ENCODE measurements at regions not wholly inside any gene's neighbourhood (a gene's known extent, or its start where the extent isn't known, plus 50 kb on each side); places are given as distances from the start of the nearest gene placed in this dataset.
"Not testable (repeated sequence)": the region's sequence is repeated elsewhere in the genome, so short reads cannot be mapped to it uniquely, and the experiment has no call there.

GRCh38 chr15:35937380-35937779, 391.4 kb upstream of the DPH6 start:
- DNase-seq: no peak

DNA sequence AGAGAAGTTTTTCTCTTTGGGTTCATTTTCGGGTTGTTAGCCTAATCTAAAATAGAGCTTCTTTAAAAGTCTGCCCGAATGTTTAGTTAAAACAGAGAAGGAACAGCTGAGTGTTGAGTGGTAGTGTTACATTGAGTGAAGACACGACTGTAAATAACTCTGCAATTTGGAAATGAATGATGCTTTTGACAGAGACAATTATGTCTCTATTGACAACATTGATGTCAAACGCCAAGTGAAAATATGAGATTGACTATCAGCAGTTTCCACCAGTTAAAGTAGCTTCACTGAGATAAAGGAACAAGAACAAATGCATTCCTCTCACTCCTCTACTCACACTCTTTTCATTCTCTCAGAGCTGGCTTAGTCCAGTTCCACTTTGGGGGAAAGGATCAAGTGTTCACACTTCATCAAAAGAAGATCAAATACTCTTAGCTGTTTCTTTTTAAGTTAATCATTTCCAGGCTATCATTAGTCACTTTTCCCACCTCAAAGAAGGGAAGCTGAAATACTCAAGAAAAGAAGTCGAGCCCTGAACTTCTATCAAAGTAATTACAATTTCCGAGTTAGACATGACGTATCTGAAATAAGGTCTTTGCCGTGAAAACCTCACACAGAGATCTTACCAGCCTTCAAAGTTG, 399.1 kb upstream of the DPH6 start:
- no peak for DNase-seq

DNA sequence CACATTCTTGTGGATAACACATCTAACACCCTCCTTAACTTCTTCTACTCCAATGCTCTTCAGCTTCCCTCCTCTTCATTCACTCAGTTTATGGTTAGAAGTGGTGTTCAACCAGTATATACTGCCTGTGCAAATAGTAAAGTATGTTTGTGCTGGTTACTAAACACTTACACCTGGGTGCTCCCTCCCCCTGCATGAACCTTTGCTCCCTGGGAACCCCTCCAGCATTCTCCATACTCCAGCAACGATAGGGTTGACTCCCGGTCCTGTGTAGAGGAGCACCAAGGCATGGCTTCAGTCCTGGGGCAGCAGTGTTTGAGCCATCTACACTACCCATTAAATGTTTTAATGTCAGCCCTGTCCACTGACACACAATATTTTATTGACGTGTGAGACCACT, 407.5 kb upstream of the DPH6 start:
- no peak for DNase-seq

DNA sequence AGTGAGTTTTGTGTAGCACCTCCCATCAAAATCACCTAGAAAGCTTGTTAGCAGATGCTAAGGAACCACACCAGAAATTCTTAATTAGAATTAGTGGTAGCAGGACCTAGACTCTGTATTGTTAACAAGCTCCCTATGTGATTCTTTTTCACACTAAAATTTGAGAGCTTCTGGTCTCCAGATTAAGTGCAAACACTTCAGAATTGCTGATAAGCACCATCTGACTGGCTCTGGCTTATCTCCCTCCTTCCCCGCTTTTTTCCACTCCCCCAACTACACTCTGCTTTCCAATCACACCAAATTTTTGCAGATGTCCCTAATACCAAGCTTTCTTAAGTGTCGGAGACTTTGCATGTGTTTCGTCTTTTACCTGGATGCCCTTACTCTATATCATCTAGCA, 410.1 kb upstream of the DPH6 start:
- DNase-seq: no peak

- DNase-seq: no peak
Observed at GRCh38 chr15:35958021-35958420, 412.1 kb upstream of the DPH6 start.

GRCh38 chr15:35958975-35959374, 413.0 kb upstream of the DPH6 start:
- DNase-seq: no peak

DNA sequence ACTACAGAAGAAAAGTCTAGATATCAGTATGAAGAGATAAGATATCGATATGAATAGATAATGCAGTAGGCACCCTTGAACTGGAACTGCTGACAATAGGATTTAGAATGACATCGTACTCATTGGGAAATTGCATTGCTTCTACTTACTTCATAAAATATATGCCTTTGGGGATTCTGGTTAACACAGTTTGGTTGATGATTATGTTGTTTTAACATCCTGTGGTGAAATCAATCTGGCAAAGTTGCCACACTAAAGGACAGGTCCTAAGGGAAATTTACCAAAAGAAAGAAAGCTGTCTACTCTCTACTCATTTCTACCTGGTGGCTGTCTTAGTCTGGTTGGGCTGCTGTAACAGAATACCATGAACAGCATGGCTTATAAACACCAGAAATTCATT, 417.4 kb upstream of the DPH6 start:
- no peak for DNase-seq

DNA sequence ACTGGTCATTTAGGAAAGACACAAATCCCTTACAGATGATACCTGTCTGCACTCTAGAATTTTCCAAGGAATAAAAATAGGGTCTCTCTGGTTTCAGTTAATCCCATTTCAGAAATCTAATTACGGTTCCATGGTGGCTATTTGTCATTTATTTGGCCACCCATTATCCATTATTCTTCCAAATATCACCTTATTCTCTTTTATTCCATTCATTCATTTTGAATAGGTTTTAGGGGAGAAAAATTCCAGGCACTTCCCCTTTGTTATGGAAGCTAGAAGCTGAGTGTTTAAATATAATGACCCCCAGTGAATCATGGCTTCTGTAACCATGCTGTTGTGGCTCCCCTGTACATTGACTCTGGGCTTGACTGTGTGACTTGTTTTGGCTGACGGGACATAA, 420.8 kb upstream of the DPH6 start:
- DNase-seq: no peak

- DNase-seq: not testable (repeated sequence)
Observed at GRCh38 chr15:35967968-35968367, 422.0 kb upstream of the DPH6 start.

DNA sequence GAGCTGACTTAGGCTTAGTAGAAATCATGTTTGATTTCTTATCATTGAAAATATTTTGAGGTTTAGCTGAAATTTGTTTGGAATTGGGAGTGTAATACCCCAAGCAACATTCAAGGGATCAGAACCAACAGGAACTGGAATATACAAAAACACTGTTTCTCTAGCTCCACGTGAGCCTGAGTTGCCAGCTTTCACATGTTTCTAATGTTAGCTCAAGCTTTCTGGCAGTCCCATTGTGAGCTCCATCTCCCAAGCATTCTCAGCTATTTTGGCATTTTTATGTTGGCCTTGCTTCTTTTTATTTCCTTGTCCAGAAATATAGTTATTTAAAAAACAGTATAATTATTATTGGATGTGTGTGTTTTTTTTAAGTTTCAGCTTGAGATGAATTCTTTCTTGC, 427.1 kb upstream of the DPH6 start:
- DNase-seq: no peak

DNA sequence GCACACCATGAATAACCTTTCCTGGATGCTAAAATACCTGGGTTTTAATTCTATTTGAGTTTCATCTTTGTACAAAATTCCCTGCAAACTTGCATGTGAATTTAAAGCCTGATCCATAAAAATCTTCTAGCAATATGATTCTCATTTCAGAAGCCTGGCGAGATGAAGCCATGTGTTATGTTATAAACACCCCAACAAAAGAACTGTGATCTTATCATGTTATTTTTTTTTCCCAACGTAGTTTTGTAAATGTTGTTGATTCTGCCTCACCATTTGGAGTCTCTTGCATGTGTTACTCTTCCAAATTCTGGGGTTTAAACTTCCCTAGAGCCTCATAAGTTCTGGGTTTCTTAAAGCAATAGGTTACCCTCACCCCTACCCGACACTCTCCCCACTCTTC, 428.1 kb upstream of the DPH6 start:
- no peak for DNase-seq

DNA sequence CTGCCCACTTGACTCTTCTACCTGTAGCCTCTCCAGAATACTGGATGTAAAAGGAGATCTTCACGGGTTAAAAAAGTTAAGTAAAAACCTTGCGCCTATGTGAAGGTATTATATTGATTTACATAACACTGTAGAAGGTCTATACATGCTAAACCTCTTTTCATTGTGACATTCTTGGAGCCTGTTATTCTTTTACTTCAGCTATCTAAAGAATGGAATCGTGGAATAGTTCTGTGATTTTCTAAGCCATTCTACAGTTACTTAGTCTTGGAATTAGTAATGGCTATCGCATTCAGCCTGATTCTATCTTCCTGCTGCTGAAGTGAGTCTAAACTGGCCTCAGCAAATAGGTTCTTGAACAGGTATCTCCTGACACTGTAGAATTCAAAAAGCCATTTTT, 430.0 kb upstream of the DPH6 start:
- no peak for DNase-seq

GRCh38 chr15:35979608-35980007, 433.6 kb upstream of the DPH6 start:
- no peak for DNase-seq

GRCh38 chr15:35980719-35981118, 434.8 kb upstream of the DPH6 start:
- DNase-seq: no peak

DNA sequence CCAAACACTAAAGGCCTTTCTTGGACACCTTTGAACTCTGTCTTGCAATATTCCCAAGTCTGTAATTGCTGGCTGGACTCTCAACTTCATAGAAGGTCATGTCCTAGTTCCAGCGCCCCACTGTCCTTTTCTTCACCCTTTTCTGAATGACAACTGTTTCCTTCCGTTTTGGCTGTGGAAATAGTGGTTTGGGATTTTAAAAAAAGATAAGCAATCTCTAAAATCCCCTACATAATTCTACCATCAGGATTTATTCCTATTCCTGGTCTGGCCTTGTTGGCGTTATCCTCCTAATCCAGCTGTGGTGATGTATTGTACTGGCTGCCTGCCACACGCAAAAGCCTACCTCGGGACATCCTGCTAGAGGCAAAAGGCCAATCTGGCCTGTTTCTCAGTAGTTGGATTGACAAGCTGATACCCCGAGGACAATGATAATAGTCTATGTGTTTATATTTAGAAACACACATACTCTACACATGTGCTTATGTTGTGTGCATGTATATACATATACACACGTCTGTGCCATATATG, 440.3 kb upstream of the DPH6 start:
- DNase-seq: no peak

DNA sequence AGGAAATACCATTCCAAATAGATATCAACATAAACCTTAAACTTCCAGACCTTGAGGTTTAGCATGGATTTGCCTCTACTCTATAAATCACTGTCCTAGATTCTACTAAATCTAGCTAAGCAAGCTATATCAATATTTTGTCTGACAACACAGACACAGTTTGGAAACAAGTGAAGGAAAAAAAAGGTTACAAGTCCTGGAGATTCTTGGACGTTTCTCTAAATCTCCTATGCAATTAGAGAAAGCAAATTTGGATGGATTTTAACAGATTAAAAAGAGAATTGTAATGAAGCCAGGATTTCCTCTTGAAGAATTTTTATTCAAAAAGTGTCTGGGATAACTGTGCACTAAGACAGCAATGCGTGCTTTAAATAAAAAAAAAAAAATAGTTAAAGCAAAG, 441.1 kb upstream of the DPH6 start:
- DNase-seq: no peak

DNA sequence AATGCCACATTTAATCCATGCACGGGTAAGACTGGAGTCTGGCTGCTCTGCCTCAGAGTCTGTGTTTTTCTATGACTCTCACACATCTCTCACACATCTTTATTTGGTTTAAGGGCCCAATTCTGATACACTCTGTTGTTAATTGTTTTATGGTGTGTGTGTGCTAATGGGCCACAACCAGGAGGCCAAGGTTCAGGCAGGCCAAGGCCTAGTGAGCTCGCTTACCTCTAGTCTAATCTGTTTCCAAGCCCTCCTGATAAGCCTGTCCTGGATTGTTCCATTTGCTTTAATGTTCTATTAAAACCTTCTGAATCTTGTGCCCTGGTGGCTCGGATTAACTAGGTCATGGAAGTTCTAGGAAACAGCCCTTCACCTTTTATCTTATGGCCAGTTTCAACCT, 445.4 kb upstream of the DPH6 start:
- no peak for DNase-seq

DNA sequence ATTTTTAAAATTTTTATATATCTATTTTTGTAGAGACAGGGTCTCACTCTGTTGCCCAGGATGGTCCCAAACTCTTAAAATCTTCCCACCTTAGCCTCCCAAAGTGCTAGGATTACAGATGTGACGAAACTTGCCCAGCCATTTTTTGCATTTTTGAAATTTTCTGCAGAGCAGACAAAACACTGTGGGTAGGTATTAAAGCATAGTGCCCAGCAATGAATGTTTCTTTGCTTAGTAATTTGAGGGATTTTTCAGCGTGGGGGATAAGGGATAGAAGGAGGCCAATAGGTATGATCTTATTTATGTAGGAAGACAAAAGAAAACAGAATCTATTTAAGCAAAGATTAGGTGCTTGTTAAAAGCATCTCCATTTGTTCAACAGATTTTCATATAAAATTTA, 446.8 kb upstream of the DPH6 start:
- DNase-seq: no peak

DNA sequence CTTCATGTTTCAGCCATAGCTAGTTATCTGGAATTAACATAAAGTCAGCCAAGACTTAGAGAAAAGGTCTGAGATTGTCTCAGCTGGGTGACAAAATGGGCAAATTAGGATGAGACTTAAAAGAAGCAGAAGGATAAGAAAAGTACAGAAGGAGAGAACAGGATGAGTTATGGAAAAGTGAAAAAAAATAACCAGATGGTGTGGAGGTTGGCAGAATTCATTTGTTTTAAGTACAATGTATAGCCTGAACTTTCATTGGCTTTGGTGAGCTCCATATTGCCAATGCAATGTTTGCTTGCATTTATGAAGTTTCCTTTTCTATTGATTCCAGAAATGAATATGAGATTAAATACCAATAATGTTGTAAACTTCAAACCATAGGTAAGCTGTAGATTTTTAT, 447.2 kb upstream of the DPH6 start:
- DNase-seq: no peak

- no peak for DNase-seq
Observed at GRCh38 chr15:35994876-35995275, 448.9 kb upstream of the DPH6 start.

GRCh38 chr15:35998663-35999602, 453.0 kb upstream of the DPH6 start:
- no peak for DNase-seq

- no peak for DNase-seq
Observed at GRCh38 chr15:36004891-36005490, 459.0 kb upstream of the DPH6 start.

- DNase-seq: no peak
Observed at GRCh38 chr15:36005542-36005941, 459.6 kb upstream of the DPH6 start.

DNA sequence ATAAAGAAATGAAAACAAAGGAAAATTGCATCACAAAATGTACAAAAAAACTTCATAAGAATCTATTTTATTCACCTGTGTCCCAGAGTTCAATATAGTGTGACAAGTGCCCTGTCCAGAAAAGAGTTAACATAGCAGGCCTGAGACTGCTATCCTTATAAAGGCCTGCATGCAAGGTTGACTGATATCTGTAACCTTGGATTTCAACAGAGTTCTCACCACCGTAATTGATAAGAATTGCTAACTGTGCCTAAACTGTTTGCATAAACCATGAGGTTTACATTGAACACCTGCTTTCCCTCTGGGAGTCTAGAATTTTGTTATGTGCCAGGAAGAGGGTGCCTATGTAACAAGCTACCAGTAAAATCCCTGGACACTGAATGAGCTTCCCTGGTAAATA, 461.7 kb upstream of the DPH6 start:
- no peak for DNase-seq
